Osteocyte (in vitro differentiated cells): ENCODE measurements at regions not wholly inside any gene's neighbourhood (a gene's known extent, or its start where the extent isn't known, plus 50 kb on each side); places are given as distances from the start of the nearest gene placed in this dataset.

Source experiments
- DNase-seq: peaks from one replicate; pipeline ENCODE4 v3.0.0; 2021; ENCODE audit warnings: mixed read lengths; ENCODE audit not compliant: unreplicated experiment; ENCODE audit errors: extremely low spot score
- H3K27ac Mint-ChIP-seq: one replicate; pipeline ENCODE4 v1.8.0; 2021; ENCODE audit warnings: mild to moderate bottlenecking, mixed read lengths; ENCODE audit not compliant: unreplicated experiment
- H3K27me3 Mint-ChIP-seq: one replicate; pipeline ENCODE4 v1.8.0; 2021; ENCODE audit warnings: mixed read lengths; ENCODE audit not compliant: unreplicated experiment
- H3K36me3 Mint-ChIP-seq: one replicate; pipeline ENCODE4 v1.8.0; 2021; ENCODE audit warnings: mixed read lengths; ENCODE audit not compliant: unreplicated experiment
- H3K4me1 Mint-ChIP-seq: one replicate; pipeline ENCODE4 v1.8.0; 2021; ENCODE audit warnings: mixed read lengths; ENCODE audit not compliant: unreplicated experiment
- H3K4me3 Mint-ChIP-seq: one replicate; pipeline ENCODE4 v1.8.0; 2021; ENCODE audit warnings: mild to moderate bottlenecking, moderate library complexity, mixed read lengths; ENCODE audit not compliant: unreplicated experiment
- H3K9me3 Mint-ChIP-seq: one replicate; pipeline ENCODE4 v1.8.0; 2021; ENCODE audit warnings: mixed read lengths; ENCODE audit not compliant: unreplicated experiment
- TF ChIP-seq, protein P1 (sequence below): fragments of 200-600 bp; sonication (generic); IDR thresholded peaks from 2 replicates; pipeline ENCODE4 v1.5.0; 2021; ENCODE audit warnings: antibody characterized with exemption, mild to moderate bottlenecking, moderate library complexity

GRCh38 chr9:129231022-129231739, 53.1 kb upstream of the IER5L start:
- Mint-ChIP-seq H3K27me3 (no peaks in the 10 kb centered on the region), H3K27ac (no peak overlapping the region), H3K9me3 (no peaks in the 10 kb centered on the region), H3K4me1 (peaks cover 3% of the 10 kb centered on the region), H3K4me3 (no peak overlapping the region), H3K36me3 (no peaks in the 10 kb centered on the region)
- TF ChIP-seq, protein P1, sequence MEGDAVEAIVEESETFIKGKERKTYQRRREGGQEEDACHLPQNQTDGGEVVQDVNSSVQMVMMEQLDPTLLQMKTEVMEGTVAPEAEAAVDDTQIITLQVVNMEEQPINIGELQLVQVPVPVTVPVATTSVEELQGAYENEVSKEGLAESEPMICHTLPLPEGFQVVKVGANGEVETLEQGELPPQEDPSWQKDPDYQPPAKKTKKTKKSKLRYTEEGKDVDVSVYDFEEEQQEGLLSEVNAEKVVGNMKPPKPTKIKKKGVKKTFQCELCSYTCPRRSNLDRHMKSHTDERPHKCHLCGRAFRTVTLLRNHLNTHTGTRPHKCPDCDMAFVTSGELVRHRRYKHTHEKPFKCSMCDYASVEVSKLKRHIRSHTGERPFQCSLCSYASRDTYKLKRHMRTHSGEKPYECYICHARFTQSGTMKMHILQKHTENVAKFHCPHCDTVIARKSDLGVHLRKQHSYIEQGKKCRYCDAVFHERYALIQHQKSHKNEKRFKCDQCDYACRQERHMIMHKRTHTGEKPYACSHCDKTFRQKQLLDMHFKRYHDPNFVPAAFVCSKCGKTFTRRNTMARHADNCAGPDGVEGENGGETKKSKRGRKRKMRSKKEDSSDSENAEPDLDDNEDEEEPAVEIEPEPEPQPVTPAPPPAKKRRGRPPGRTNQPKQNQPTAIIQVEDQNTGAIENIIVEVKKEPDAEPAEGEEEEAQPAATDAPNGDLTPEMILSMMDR, result no peak
- DNase-seq, result no peak

DNA sequence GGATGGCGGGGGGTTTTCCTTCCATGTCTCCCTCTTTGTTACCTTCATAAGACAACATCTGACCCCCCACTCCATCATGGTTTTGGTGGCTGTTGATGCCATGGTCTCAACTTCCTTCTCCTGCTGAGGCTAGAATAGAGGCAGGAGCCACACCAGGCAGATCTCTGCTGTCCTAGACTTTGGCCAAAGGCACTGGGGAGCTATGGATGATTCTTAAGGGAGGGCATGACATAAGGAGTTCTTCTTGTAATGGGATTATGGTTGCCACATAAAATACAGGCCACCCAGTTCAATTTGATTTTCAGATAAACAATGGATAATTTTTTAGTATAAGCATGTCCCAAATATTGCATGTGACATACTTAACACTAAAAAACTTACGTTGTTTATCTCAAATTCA, 52.2 kb upstream of the IER5L start:
- TF ChIP-seq, protein P1, result no peak
- H3K4me3 Mint-ChIP-seq, result no peak overlapping the region
- peaks cover 12% of the 10 kb centered on the region for H3K4me1 Mint-ChIP-seq
- H3K27me3 Mint-ChIP-seq, result no peaks in the 10 kb centered on the region
- H3K36me3 Mint-ChIP-seq, result no peaks in the 10 kb centered on the region
- no peak for DNase-seq
- H3K9me3 Mint-ChIP-seq, result no peaks in the 10 kb centered on the region
- no peak overlapping the region for H3K27ac Mint-ChIP-seq
